Effector memory CD8-positive, alpha-beta T cell (primary cell): ENCODE measurements at regions not wholly inside any gene's neighbourhood (a gene's known extent, or its start where the extent isn't known, plus 50 kb on each side); places are given as distances from the start of the nearest gene placed in this dataset.
"Not testable (repeated sequence)": the region's sequence is repeated elsewhere in the genome, so short reads cannot be mapped to it uniquely, and the experiment has no call there.

Source experiments
- ATAC-seq: fragments of 150-1000 bp; cut with Tn5 transposase; replicated peaks from 2 replicates; pipeline ENCODE4 v1.10.0; 2021; ENCODE audit warnings: mild to moderate bottlenecking, moderate library complexity
- DNase-seq, 3 experiments: peaks; one replicate each; pipeline ENCODE4 v3.0.0; 2021
- H3K27ac Mint-ChIP-seq, 2 donors: one replicate each; pipeline ENCODE4 v1.8.0; 2022; ENCODE audit warnings: mild to moderate bottlenecking in 2 of 2, mixed read lengths in 2 of 2, moderate library complexity in 2 of 2
- H3K27me3 Mint-ChIP-seq, 2 donors: one replicate each; pipeline ENCODE4 v1.8.0; 2022; ENCODE audit warnings: mixed read lengths in 2 of 2
- H3K36me3 Mint-ChIP-seq: one replicate; pipeline ENCODE4 v1.8.0; 2022; ENCODE audit warnings: mild to moderate bottlenecking, moderate library complexity, mixed read lengths; ENCODE audit not compliant: insufficient read depth
- H3K4me1 Mint-ChIP-seq, 2 donors: one replicate each; pipeline ENCODE4 v1.8.0; 2022; ENCODE audit warnings: low read depth in 2 of 2, mixed read lengths in 2 of 2
- H3K4me3 Mint-ChIP-seq, 2 donors: one replicate each; pipeline ENCODE4 v1.8.0; 2022; ENCODE audit warnings: mild to moderate bottlenecking in 2 of 2, mixed read lengths in 2 of 2, moderate library complexity in 2 of 2
- H3K9me3 Mint-ChIP-seq, 2 donors: one replicate each; pipeline ENCODE4 v1.8.0; 2022; ENCODE audit warnings: mixed read lengths in 2 of 2

DNA sequence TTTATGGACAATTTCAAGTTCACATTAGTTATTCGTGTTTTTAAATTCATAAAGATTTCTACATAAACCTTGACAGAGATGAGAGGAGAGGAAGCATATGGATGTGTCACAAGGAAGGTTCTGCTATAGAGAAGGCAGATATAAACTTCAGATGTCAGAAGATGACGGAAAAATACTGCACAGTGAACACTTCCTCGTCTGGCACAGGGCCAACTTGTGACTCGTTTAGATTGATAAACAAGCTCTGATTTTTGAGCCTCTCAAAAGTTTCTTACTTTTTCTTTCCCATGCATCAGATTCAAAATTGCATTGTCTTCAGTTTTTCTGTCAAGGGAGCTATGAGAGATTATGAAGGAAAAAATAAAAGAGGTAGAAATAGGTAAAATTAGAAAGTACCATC is 156.4 kb upstream of the MINDY3 start:
- DNase-seq (no peak), ATAC-seq (no peak)
- Mint-ChIP-seq H3K4me1 (no peaks in the 10 kb centered on the region), H3K36me3 (no peaks in the 10 kb centered on the region), H3K9me3 (peaks cover 0 to 7% of the 10 kb centered on the region in 2 donors), H3K27me3 (no peaks in the 10 kb centered on the region), H3K4me3 (no peak overlapping the region), H3K27ac (no peak overlapping the region)

DNA sequence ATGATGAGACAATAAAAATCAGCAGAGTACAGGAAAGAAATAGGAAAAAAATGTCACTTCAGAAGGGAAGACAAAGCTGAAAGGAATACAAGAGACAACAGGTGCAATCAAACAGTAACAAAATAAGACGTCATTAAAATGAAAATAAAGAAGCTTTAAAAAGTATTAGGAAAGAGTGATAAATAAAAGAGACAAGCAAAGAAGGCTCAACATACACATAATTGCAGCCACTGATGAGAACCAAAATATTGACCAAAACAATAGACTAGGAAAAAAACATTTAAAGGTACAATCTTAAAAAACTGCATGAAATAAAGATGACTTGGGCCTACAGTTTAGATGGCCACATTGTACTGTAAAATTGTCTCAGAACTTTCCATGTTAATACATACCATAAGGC is 160.5 kb upstream of the MINDY3 start:
- H3K36me3 Mint-ChIP-seq, result no peaks in the 10 kb centered on the region
- ATAC-seq (no peak), DNase-seq (no peak)
- peaks cover 0 to 7% of the 10 kb centered on the region in 2 donors for H3K9me3 Mint-ChIP-seq
- no peaks in the 10 kb centered on the region for H3K4me1 Mint-ChIP-seq
- H3K27me3 Mint-ChIP-seq, result no peaks in the 10 kb centered on the region
- H3K27ac Mint-ChIP-seq, result no peak overlapping the region
- H3K4me3 Mint-ChIP-seq, result no peak overlapping the region

DNA sequence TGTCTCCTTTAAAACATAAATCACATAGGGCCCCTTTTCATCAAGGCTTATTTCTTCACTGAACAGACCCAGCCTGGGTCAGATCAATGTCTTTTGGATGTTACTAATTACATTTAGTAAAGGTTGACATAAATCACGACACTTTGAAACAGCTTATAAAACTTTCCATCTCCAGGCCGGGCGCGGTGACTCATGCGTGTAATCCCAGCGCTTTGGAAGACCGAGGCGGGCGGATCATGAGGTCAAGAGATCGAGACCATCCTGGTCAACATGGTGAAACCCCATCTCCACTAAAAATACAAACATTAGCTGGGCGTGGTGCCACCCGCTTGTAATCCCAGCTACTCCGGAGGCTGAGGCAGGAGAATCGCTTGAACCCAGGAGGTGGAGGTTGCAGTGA is 166.5 kb upstream of the MINDY3 start:
- H3K9me3 Mint-ChIP-seq, result peaks cover 2 to 12% of the 10 kb centered on the region in 2 donors
- H3K4me1 Mint-ChIP-seq, DNase-seq, H3K27ac Mint-ChIP-seq, ATAC-seq, H3K27me3 Mint-ChIP-seq, H3K36me3 Mint-ChIP-seq, H3K4me3 Mint-ChIP-seq: not testable (repeated sequence)

DNA sequence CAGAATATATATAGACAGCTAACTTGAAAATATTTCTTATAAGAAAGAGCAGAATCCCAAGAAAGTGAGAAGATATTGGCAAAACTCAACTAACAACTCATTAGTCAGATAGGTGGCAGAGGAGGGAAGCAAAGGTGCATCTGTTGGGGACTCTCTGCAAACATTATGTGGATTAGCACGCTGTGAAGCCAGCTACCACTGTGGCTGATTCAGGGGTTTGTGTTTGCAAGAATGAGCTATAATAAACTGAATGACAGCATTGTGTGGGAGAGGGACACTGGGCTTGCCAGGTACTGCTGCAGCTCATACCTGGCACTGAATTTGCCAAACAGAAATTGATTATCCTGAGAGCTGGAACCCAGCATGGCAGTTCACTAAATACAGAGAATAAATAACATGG is 170.3 kb upstream of the MINDY3 start:
- H3K27me3 Mint-ChIP-seq, result no peaks in the 10 kb centered on the region
- no peak overlapping the region for H3K4me3 Mint-ChIP-seq
- ATAC-seq (no peak), DNase-seq (no peak)
- peaks cover 4 to 12% of the 10 kb centered on the region in 2 donors for H3K9me3 Mint-ChIP-seq
- no peaks in the 10 kb centered on the region for H3K4me1 Mint-ChIP-seq
- H3K36me3 Mint-ChIP-seq, result peaks cover 3% of the 10 kb centered on the region
- H3K27ac Mint-ChIP-seq, result no peak overlapping the region

DNA sequence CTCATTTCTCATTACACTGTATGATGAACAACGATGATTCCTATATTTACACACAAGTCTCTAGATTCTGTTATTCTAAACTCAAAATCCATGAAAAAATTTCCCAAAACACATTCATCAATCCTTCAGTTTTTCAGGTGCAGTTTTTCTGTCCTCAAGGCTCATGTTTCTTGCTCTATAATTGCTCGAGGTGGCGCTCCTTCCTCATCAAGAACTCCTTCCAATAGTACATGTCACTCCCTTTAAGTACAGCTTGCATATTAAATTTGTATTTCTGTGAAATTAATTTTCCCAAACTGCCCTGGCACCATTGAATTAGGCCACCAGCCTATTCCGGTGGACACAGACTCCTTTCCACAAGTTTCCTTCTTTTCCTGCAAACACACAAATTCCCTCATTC is 188.7 kb upstream of the MINDY3 start:
- no peaks in the 10 kb centered on the region for H3K4me1 Mint-ChIP-seq
- H3K36me3 Mint-ChIP-seq, result no peaks in the 10 kb centered on the region
- no peaks in the 10 kb centered on the region for H3K27me3 Mint-ChIP-seq
- H3K27ac Mint-ChIP-seq, result no peak overlapping the region
- H3K4me3 Mint-ChIP-seq, result no peak overlapping the region
- ATAC-seq (no peak), DNase-seq (no peak)
- peaks cover 0 to under 1% of the 10 kb centered on the region in 2 donors for H3K9me3 Mint-ChIP-seq

DNA sequence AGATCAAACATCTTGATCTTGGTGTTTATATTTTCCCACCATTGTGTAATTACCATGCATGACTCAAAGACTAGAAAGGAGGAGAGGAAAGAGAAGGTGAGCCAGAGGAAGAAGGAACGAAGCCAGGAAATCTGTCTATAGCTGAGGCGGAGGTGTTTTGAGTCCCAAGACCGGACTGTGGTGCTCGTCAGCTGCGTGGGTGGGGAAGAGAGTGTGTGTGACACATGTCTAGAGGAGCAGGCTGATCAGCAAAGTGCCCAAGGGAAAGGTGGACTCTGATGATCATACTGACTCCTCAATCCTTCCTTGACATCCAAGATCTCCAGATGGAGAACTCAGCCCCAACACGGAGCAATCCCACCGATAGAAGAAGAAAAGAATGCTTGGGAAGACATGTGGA is 189.5 kb upstream of the MINDY3 start:
- Mint-ChIP-seq H3K9me3 (no peaks in the 10 kb centered on the region), H3K27me3 (no peaks in the 10 kb centered on the region), H3K27ac (no peak overlapping the region), H3K36me3 (no peaks in the 10 kb centered on the region), H3K4me3 (no peak overlapping the region), H3K4me1 (no peaks in the 10 kb centered on the region)
- ATAC-seq (no peak), DNase-seq (no peak)

DNA sequence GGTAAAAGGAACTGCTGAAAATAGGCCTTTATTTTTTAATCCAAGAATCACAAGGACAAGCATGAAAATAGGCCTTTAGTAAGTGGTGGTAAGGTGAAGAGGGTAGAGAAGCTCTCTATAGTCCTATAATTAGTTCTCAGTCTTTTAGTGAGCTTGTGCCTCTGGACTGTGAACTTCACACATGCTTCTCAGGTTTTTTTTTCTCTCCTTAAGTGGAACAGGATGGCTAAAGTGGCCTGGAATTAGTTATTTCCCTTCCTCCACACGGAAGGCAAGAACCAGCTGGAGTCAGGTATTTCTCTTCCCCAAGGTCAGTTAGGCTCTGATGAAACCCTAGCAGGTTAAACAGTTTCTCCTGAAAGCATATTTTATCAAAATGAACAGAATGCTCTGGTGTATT is 203.0 kb upstream of the MINDY3 start:
- H3K4me3 Mint-ChIP-seq, result no peak overlapping the region
- DNase-seq, result no peak
- no peaks in the 10 kb centered on the region for H3K4me1 Mint-ChIP-seq
- ATAC-seq, result no peak
- H3K27ac Mint-ChIP-seq, result no peak overlapping the region
- H3K36me3 Mint-ChIP-seq, result no peaks in the 10 kb centered on the region
- peaks cover 0 to 2% of the 10 kb centered on the region in 2 donors for H3K9me3 Mint-ChIP-seq
- no peaks in the 10 kb centered on the region for H3K27me3 Mint-ChIP-seq

DNA sequence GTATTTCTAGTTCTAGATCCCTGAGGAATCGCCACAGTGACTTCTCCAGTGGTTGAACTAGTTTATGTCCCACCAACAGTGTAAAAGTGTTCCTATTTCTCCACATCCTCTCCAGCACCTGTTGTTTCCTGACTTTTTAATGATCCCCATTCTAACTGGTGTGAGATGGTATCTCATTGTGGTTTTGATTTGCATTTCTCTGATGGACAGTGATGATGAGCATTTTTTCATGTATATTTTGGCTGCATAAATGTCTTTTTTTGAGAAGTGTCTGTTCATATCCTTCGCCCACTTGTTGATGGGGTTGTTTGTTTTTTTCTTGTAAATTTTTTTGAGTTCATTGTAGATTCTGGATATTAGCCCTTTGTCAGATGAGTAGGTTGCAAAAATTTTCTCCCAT is 223.2 kb upstream of the MINDY3 start:
- H3K27ac Mint-ChIP-seq, H3K9me3 Mint-ChIP-seq, H3K4me3 Mint-ChIP-seq, ATAC-seq, H3K4me1 Mint-ChIP-seq, H3K27me3 Mint-ChIP-seq, H3K36me3 Mint-ChIP-seq, DNase-seq: not testable (repeated sequence)

DNA sequence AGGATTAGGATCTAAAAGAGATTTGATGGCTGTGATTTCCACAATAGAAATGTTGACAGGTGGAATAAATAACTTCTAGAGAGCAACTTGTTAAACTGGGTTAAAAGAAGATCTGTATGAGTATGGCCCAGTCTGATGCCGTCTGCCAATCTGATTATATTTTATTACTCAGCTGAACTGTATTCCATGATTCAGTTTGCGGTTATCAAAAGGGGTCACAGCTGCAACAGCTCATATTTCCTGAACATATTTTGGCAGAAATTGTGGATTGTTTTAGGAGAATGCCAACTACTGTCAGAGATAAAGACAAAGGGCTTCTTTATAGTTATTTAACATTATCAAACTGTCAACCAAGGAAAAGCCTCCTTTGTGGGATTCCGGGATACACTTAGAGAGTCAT is 244.8 kb upstream of the MINDY3 start:
- no peak for ATAC-seq
- Mint-ChIP-seq H3K4me1 (no peaks in the 10 kb centered on the region), H3K27me3 (peaks cover 0 to 1% of the 10 kb centered on the region in 2 donors), H3K36me3 (no peaks in the 10 kb centered on the region), H3K4me3 (no peak overlapping the region), H3K27ac (no peak overlapping the region), H3K9me3 (peaks cover 0 to 3% of the 10 kb centered on the region in 2 donors)
- DNase-seq, result no peak

DNA sequence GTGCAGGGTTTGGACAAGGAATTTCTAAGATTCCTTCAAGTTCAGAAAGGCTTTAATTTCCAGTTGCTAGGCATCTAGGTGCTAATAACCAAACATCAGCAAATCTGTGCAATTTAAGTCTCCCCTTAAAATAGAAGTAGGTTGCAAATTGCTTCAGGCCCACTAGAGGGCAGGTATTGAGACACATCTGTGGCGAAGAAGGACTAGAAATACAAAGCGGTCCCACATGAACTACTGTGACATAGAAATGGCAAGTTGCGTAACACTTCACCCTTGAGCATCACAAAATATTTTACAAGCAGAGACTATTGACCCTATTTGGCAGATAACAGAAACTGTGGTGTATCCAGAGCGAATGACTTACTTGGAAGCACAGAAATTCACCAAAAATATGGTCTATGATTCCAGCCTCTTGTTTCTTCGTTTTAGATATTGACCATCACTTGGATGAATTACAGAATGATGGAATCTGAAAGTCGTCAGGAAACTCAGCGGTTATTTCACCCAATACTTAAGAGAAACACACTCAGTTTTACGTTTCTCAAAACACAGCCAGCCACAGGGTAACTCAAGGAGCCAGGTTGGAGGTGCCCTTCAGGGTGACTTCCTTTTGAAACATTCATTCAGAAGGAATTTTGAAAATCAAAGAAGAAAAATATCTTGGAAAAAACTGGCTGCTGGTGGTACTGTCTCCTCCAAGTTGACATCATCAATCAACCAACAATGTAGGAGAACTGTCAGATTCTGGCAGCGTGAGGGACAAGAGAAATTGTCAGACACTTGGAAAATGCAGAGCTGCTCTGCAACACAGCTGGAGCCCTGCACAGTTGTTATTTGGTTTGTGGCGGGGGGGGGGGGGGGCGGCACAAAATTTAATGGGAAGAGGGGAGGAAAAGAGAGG is 256.3 kb upstream of the MINDY3 start:
- Mint-ChIP-seq H3K27ac (no peak overlapping the region), H3K4me1 (no peaks in the 10 kb centered on the region), H3K9me3 (no peaks in the 10 kb centered on the region), H3K27me3 (no peaks in the 10 kb centered on the region), H3K4me3 (no peak overlapping the region), H3K36me3 (no peaks in the 10 kb centered on the region)
- ATAC-seq, result no peak
- DNase-seq, result no peak

DNA sequence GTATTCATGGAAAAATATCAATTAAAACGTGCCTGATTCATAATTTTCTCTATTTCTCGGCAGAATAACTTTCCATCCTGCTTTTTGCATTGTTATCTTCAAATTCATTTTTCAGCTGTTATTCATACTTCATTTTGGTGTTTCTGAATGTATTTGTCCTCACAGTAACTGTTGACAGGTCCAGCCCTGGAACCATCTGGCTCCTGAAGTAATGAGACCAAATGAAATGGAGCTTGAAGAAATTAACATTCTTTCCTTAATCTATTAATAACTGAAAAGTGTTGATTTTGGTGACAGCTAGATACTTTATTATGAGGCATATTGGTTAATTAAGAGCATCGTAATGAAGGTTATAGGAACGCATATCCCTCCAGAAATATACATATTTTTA is 257.0 kb upstream of the MINDY3 start:
- DNase-seq (no peak), ATAC-seq (no peak)
- no peak overlapping the region for H3K27ac Mint-ChIP-seq
- no peaks in the 10 kb centered on the region for H3K9me3 Mint-ChIP-seq
- H3K27me3 Mint-ChIP-seq, result no peaks in the 10 kb centered on the region
- no peaks in the 10 kb centered on the region for H3K4me1 Mint-ChIP-seq
- no peak overlapping the region for H3K4me3 Mint-ChIP-seq
- H3K36me3 Mint-ChIP-seq, result no peaks in the 10 kb centered on the region

DNA sequence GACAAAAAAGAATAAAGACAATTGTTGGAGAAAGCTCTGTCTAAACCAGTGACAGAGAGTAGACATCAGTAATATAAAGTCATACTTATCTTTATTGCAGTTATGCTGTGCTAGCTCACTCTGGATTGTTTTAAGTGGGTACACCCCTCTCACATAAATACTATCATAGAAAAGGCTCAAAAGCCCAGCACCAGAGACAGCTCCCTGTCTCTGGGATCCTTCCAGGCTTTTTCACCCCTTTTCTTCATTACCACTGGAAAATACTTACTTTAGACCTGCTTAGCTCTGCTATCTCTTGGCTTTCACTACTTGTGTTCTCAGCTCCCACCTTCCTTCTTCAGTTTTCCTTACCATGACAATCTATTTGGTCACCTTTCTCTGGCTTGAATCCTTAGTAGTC is 259.1 kb upstream of the MINDY3 start:
- no peak for DNase-seq
- Mint-ChIP-seq H3K4me1 (no peaks in the 10 kb centered on the region), H3K27ac (no peak overlapping the region), H3K36me3 (no peaks in the 10 kb centered on the region), H3K4me3 (no peak overlapping the region), H3K9me3 (no peaks in the 10 kb centered on the region), H3K27me3 (no peaks in the 10 kb centered on the region)
- ATAC-seq, result no peak

DNA sequence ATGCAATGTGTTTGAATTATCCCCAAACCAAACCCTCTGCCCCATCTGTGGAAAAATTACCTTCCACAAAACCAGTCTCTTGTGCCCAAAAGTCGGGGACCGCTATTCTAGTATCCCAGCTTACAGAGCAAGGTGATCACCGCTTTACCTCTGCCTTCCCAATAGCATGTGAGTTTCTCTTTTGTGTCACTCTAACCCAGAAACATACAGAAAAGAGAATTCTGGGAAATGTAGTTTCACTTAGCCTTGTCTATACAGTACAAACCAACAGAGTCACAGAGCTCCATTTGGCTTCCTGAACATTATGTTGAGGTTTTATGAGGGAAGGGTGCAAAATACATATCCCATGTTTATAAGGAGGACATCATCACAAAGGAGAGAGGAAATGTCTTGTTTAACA is 260.3 kb upstream of the MINDY3 start:
- H3K27ac Mint-ChIP-seq, result no peak overlapping the region
- ATAC-seq (no peak), DNase-seq (no peak)
- H3K27me3 Mint-ChIP-seq, result no peaks in the 10 kb centered on the region
- H3K9me3 Mint-ChIP-seq, result no peaks in the 10 kb centered on the region
- H3K4me3 Mint-ChIP-seq, result no peak overlapping the region
- no peaks in the 10 kb centered on the region for H3K4me1 Mint-ChIP-seq
- no peaks in the 10 kb centered on the region for H3K36me3 Mint-ChIP-seq

DNA sequence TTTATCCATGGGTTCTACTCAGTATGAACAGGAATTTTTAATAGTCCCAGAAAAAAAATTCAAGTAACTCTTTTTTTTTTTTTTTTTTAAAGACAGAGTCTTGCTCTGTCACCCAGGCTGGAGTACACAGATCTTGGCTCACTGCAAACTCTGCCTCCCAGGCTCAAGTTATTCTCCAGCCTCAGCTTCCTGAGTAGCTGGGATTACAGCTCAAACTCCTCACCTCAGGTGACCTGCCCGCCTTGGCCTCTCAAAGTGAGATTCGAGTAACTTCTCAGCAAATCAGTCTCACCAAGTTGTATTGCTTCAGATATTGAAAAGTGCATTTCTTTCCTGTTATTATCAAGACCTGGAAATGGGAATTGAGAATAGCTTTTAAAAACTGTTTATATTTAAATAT is 281.2 kb upstream of the MINDY3 start:
- Mint-ChIP-seq H3K9me3 (peaks cover 0 to 2% of the 10 kb centered on the region in 2 donors), H3K27ac (no peak overlapping the region), H3K27me3 (peaks cover 0 to 6% of the 10 kb centered on the region in 2 donors), H3K4me1 (no peaks in the 10 kb centered on the region), H3K4me3 (no peak overlapping the region), H3K36me3 (no peaks in the 10 kb centered on the region)
- ATAC-seq, result no peak
- no peak for DNase-seq
